ENCODE measurements at regions not wholly inside any gene's neighbourhood (a gene's known extent, or its start where the extent isn't known, plus 50 kb on each side); places are given as distances from the start of the nearest gene placed in this dataset.

- TF ChIP-seq EZH2 (IDR thresholded peaks at IDR 0.05; ENCODE audit: borderline replicate concordance, low read depth, low read length, poor library complexity, severe bottlenecking): no peak
- TF ChIP-seq CTCF (conservative IDR thresholded peaks at IDR 0.05; ENCODE audit: low read depth, low read length): no peak
- ChIA-PET POLR2A (ENCODE audit: low non-redundant PET) (no interaction called here), CTCF (no interaction called here)
- DNase-seq (ENCODE audit: low spot score): no peak
- Histone ChIP-seq H3K27ac (ENCODE audit: low read depth, low read length, poor library complexity, severe bottlenecking) (no peak overlapping the region), H3K36me3 (ENCODE audit: insufficient read depth, low read length, poor library complexity, severe bottlenecking) (no peaks in the 10 kb centered on the region), H3K4me1 (ENCODE audit: insufficient read depth, low read length, poor library complexity, severe bottlenecking) (no peaks in the 10 kb centered on the region), H3K4me3 (ENCODE audit: low read depth, low read length, poor library complexity, severe bottlenecking) (no peak overlapping the region), H3K27me3 (replicated peaks; ENCODE audit: insufficient read depth, low read depth, low read length, poor library complexity) (no peaks in the 10 kb centered on the region), H3K9me3 (ENCODE audit: low read depth, low read length, poor library complexity, severe bottlenecking) (no peaks in the 10 kb centered on the region)
- no TSS peak for BruUV-seq (replicated peaks)
- intact Hi-C loops (cut with micrococcal nuclease; ENCODE audit: unreplicated experiment): no loop called here
Measured at GRCh38 chr13:108360139-108360538, 90.6 kb downstream of the TNFSF13B start.

- ChIA-PET CTCF (no interaction called here), POLR2A (ENCODE audit: low non-redundant PET) (no interaction called here)
- intact Hi-C loops (cut with micrococcal nuclease; ENCODE audit: unreplicated experiment): no loop called here
- no peaks in the 10 kb centered on the region for H3K27me3 ChIP-seq (replicated peaks; ENCODE audit: insufficient read depth, low read depth, low read length, poor library complexity)
- no peaks in the 10 kb centered on the region for H3K9me3 ChIP-seq (ENCODE audit: low read depth, low read length, poor library complexity, severe bottlenecking)
- no peak overlapping the region for H3K27ac ChIP-seq (ENCODE audit: low read depth, low read length, poor library complexity, severe bottlenecking)
- BruUV-seq (replicated peaks): no TSS peak
- TF ChIP-seq CTCF (conservative IDR thresholded peaks at IDR 0.05; ENCODE audit: low read depth, low read length): no peak
- TF ChIP-seq EZH2 (IDR thresholded peaks at IDR 0.05; ENCODE audit: borderline replicate concordance, low read depth, low read length, poor library complexity, severe bottlenecking): no peak
- no peak for DNase-seq (ENCODE audit: low spot score)
- H3K4me1 ChIP-seq (ENCODE audit: insufficient read depth, low read length, poor library complexity, severe bottlenecking): no peaks in the 10 kb centered on the region
- H3K4me3 ChIP-seq (ENCODE audit: low read depth, low read length, poor library complexity, severe bottlenecking): no peak overlapping the region
- H3K36me3 ChIP-seq (ENCODE audit: insufficient read depth, low read length, poor library complexity, severe bottlenecking): no peaks in the 10 kb centered on the region
Measured at GRCh38 chr13:108361769-108362168, 92.3 kb downstream of the TNFSF13B start.

DNA sequence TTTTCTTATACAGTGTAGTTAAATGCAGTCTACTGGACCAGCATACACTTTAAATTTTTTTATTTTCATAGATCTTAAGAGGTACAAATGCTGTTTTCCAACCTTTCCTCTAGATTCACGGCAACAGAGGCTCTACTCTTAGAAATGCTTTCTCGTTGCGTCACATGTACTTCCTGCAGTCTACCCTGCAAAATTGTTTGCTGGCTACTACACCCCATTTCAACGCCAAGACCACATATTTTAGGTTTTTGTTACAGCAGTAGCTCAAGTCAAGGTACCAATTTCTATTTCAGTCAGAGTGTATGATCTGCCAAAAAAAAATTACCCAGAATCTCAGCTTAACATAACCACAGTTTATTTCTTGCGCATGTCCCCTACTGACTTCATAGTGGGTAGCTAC, 94.1 kb downstream of the TNFSF13B start:
- no peaks in the 10 kb centered on the region for H3K4me1 ChIP-seq (ENCODE audit: insufficient read depth, low read length, poor library complexity, severe bottlenecking)
- TF ChIP-seq CTCF (conservative IDR thresholded peaks at IDR 0.05; ENCODE audit: low read depth, low read length) (no peak), EZH2 (IDR thresholded peaks at IDR 0.05; ENCODE audit: borderline replicate concordance, low read depth, low read length, poor library complexity, severe bottlenecking) (no peak)
- no peaks in the 10 kb centered on the region for H3K27me3 ChIP-seq (replicated peaks; ENCODE audit: insufficient read depth, low read depth, low read length, poor library complexity)
- no TSS peak for BruUV-seq (replicated peaks)
- H3K36me3 ChIP-seq (ENCODE audit: insufficient read depth, low read length, poor library complexity, severe bottlenecking): no peaks in the 10 kb centered on the region
- intact Hi-C loops (cut with micrococcal nuclease; ENCODE audit: unreplicated experiment): no loop called here
- no peak overlapping the region for H3K27ac ChIP-seq (ENCODE audit: low read depth, low read length, poor library complexity, severe bottlenecking)
- ChIA-PET CTCF (no interaction called here), POLR2A (ENCODE audit: low non-redundant PET) (interaction anchor here (1.1 kb wide), 1 partner anchor 11 kb away, joined by 3 read pairs; no protein-coding TSS in a partner anchor)
- no peak overlapping the region for H3K4me3 ChIP-seq (ENCODE audit: low read depth, low read length, poor library complexity, severe bottlenecking)
- no peak for DNase-seq (ENCODE audit: low spot score)
- no peaks in the 10 kb centered on the region for H3K9me3 ChIP-seq (ENCODE audit: low read depth, low read length, poor library complexity, severe bottlenecking)

Measured in A673 (cell line).